Inflammatory macrophage treated with lipopolysaccharide for 1 hour (primary cell): ENCODE measurements at regions not wholly inside any gene's neighbourhood (a gene's known extent, or its start where the extent isn't known, plus 50 kb on each side); places are given as distances from the start of the nearest gene placed in this dataset.

Source experiments
- DNase-seq, 2 donors: peaks; one replicate each; pipeline ENCODE4 v3.0.0-alpha.2; 2020 to 2022

- no peak for DNase-seq
These were observed 416.3 kb downstream of the SHANK2 start for GRCh38 chr11:70836071-70836470.

GRCh38 chr11:70838198-70838597 is 414.2 kb downstream of the SHANK2 start:
- DNase-seq: no peak

GRCh38 chr11:70839851-70840250 is 412.5 kb downstream of the SHANK2 start:
- DNase-seq: no peak

- DNase-seq: no peak
These were observed 411.1 kb downstream of the SHANK2 start for GRCh38 chr11:70841264-70841663.

- DNase-seq: no peak
These were observed 410.1 kb downstream of the SHANK2 start for GRCh38 chr11:70842256-70842655.

- no peak for DNase-seq
These were observed 409.7 kb downstream of the SHANK2 start for GRCh38 chr11:70842701-70843100.

GRCh38 chr11:70843906-70844305 is 408.5 kb downstream of the SHANK2 start:
- DNase-seq: no peak

- no peak for DNase-seq
These were observed 408.0 kb downstream of the SHANK2 start for GRCh38 chr11:70844387-70844786.

GRCh38 chr11:70845591-70846041 is 406.8 kb downstream of the SHANK2 start:
- DNase-seq: no peak

GRCh38 chr11:70846781-70847655 is 405.4 kb downstream of the SHANK2 start:
- DNase-seq: no peak

GRCh38 chr11:70848243-70848750 is 404.1 kb downstream of the SHANK2 start:
- DNase-seq: no peak

- DNase-seq: no peak
These were observed 403.3 kb downstream of the SHANK2 start for GRCh38 chr11:70849031-70849430.

- no peak for DNase-seq
These were observed 401.1 kb downstream of the SHANK2 start for GRCh38 chr11:70851308-70851707.

GRCh38 chr11:70851907-70852306 is 400.5 kb downstream of the SHANK2 start:
- DNase-seq: no peak

GRCh38 chr11:70853068-70853769 is 399.2 kb downstream of the SHANK2 start:
- no peak for DNase-seq

GRCh38 chr11:70853770-70854108 is 398.6 kb downstream of the SHANK2 start:
- DNase-seq: no peak

- DNase-seq: no peak
These were observed 398.2 kb downstream of the SHANK2 start for GRCh38 chr11:70854201-70854600.

GRCh38 chr11:70854901-70855556 is 397.3 kb downstream of the SHANK2 start:
- DNase-seq: no peak

GRCh38 chr11:70857894-70858293 is 394.5 kb downstream of the SHANK2 start:
- DNase-seq: no peak

GRCh38 chr11:70859180-70859579 is 393.2 kb downstream of the SHANK2 start:
- no peak for DNase-seq

GRCh38 chr11:70860888-70861287 is 391.5 kb downstream of the SHANK2 start:
- no peak for DNase-seq

GRCh38 chr11:70861559-70861958 is 390.8 kb downstream of the SHANK2 start:
- DNase-seq: no peak

GRCh38 chr11:70862093-70862492 is 390.3 kb downstream of the SHANK2 start:
- DNase-seq: no peak

- DNase-seq: no peak
These were observed 389.2 kb downstream of the SHANK2 start for GRCh38 chr11:70863186-70863585.
